ENCODE measurements at regions not wholly inside any gene's neighbourhood (a gene's known extent, or its start where the extent isn't known, plus 50 kb on each side); places are given as distances from the start of the nearest gene placed in this dataset.
"Not testable (repeated sequence)": the region's sequence is repeated elsewhere in the genome, so short reads cannot be mapped to it uniquely, and the experiment has no call there.

DNA sequence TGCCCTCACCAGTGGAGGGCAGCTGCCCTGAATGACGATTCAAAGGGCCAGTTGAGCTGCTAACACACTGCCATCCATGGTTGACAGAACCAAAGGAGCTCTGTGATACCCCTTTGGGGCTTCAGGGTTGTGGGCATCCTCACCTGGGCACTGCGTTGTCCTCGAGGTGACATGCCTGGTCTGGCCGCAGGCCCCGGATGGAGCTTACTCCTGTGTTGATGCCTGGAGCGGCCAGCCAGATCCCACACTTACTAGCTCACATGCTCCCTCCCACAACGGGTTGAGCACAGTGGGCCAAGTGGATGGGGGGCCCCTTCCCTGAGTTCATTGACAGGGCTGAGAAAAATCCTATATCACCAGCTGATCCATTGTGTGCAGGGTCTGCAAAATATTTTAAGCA lies 898.9 kb downstream of the TAF11L14 start:
- H3K9me3 ChIP-seq (ENCODE audit: control insufficient read depth, low read depth, low read length) = no peaks in the 10 kb centered on the region
- no peak for DNase-seq (ENCODE audit: low read depth, low spot score)
- H4K20me1 ChIP-seq (ENCODE audit: control insufficient read depth, extremely low read depth, insufficient read depth, low read length) = no peaks in the 10 kb centered on the region
- no peaks in the 10 kb centered on the region for H3K9me1 ChIP-seq (ENCODE audit: control insufficient read depth, extremely low read depth, insufficient read depth, low read length)
- FAIRE-seq = no peak
- no peaks in the 10 kb centered on the region for H3K36me3 ChIP-seq (ENCODE audit: control insufficient read depth in 2 of 2, extremely low read depth in 1 of 2, insufficient read depth in 2 of 2, low read length in 2 of 2)
- no peaks in the 10 kb centered on the region for H3K27me3 ChIP-seq (ENCODE audit: control insufficient read depth, extremely low read depth, insufficient read depth, low read length)
- no peaks in the 10 kb centered on the region for H3K4me1 ChIP-seq (ENCODE audit: control insufficient read depth, extremely low read depth, insufficient read depth, low read length)
- no peaks in the 10 kb centered on the region for H3K79me2 ChIP-seq (ENCODE audit: control insufficient read depth, insufficient read depth, low read length)
- TF ChIP-seq EZH2 (IDR thresholded peaks at IDR 0.05; ENCODE audit: low read length) = no peak
- TF ChIP-seq, protein P1, sequence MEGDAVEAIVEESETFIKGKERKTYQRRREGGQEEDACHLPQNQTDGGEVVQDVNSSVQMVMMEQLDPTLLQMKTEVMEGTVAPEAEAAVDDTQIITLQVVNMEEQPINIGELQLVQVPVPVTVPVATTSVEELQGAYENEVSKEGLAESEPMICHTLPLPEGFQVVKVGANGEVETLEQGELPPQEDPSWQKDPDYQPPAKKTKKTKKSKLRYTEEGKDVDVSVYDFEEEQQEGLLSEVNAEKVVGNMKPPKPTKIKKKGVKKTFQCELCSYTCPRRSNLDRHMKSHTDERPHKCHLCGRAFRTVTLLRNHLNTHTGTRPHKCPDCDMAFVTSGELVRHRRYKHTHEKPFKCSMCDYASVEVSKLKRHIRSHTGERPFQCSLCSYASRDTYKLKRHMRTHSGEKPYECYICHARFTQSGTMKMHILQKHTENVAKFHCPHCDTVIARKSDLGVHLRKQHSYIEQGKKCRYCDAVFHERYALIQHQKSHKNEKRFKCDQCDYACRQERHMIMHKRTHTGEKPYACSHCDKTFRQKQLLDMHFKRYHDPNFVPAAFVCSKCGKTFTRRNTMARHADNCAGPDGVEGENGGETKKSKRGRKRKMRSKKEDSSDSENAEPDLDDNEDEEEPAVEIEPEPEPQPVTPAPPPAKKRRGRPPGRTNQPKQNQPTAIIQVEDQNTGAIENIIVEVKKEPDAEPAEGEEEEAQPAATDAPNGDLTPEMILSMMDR (optimal IDR thresholded peaks at IDR 0.05 in 1 of 3, IDR thresholded peaks at IDR 0.05 in 1 of 3, conservative IDR thresholded peaks at IDR 0.05 in 1 of 3; ENCODE audit: extremely low read depth in 1 of 3, insufficient read depth in 2 of 3, low read length in 3 of 3) = no peak
- H3K9ac ChIP-seq (ENCODE audit: control insufficient read depth, extremely low read depth, insufficient read depth, low read length) = no peak overlapping the region
- dilution Hi-C loops (cut with MboI; ENCODE audit: extremely low pct_ligation_motif_present, low sequenced_read_pairs) = no loop called here
- H3K4me3 ChIP-seq (ENCODE audit: control insufficient read depth in 2 of 3, extremely low read depth in 1 of 3, insufficient read depth in 2 of 3, low read depth in 1 of 3, low read length in 3 of 3) = no peak overlapping the region
- no peak overlapping the region for H3K4me2 ChIP-seq (ENCODE audit: control insufficient read depth, extremely low read depth, insufficient read depth, low read depth, low read length)
- no peak overlapping the region for H3K27ac ChIP-seq (ENCODE audit: control insufficient read depth, insufficient read depth, low read length)
- no peak overlapping the region for H2AFZ ChIP-seq (ENCODE audit: control insufficient read depth, low read length)

DNA sequence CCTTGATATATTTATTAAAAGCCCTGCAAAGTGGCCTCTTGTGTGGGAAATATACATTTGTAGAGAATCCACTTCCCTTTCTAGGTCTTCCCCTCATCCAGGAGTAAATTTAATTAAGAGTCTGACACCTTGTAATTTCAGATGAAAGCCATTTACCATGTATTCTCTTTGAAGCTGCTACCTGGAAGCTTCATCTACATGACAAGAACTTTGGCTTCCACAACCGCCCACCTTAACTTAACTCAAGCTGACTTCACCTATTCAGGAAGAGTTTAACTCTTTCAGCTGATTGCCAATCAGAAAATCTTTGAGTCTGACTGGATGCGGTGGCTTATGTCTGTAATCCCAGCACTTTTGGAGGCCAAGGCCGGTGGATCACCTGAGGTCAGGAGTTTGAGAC lies 899.9 kb downstream of the TAF11L14 start:
- Histone ChIP-seq H3K36me3 (ENCODE audit: control insufficient read depth in 2 of 2, extremely low read depth in 1 of 2, insufficient read depth in 2 of 2, low read length in 2 of 2) (no peaks in the 10 kb centered on the region), H3K79me2 (ENCODE audit: control insufficient read depth, insufficient read depth, low read length) (no peaks in the 10 kb centered on the region), H3K9ac (ENCODE audit: control insufficient read depth, extremely low read depth, insufficient read depth, low read length) (no peak overlapping the region), H3K9me3 (ENCODE audit: control insufficient read depth, low read depth, low read length) (no peaks in the 10 kb centered on the region), H4K20me1 (ENCODE audit: control insufficient read depth, extremely low read depth, insufficient read depth, low read length) (no peaks in the 10 kb centered on the region), H3K4me1 (ENCODE audit: control insufficient read depth, extremely low read depth, insufficient read depth, low read length) (no peaks in the 10 kb centered on the region), H3K4me3 (ENCODE audit: control insufficient read depth in 2 of 3, extremely low read depth in 1 of 3, insufficient read depth in 2 of 3, low read depth in 1 of 3, low read length in 3 of 3) (no peak overlapping the region), H3K27me3 (ENCODE audit: control insufficient read depth, extremely low read depth, insufficient read depth, low read length) (no peaks in the 10 kb centered on the region), H3K9me1 (ENCODE audit: control insufficient read depth, extremely low read depth, insufficient read depth, low read length) (no peaks in the 10 kb centered on the region), H3K4me2 (ENCODE audit: control insufficient read depth, extremely low read depth, insufficient read depth, low read depth, low read length) (no peak overlapping the region), H3K27ac (ENCODE audit: control insufficient read depth, insufficient read depth, low read length) (no peak overlapping the region), H2AFZ (ENCODE audit: control insufficient read depth, low read length) (no peak overlapping the region)
- DNase-seq (ENCODE audit: low read depth, low spot score) = no peak
- no peak for FAIRE-seq
- dilution Hi-C loops (cut with MboI; ENCODE audit: extremely low pct_ligation_motif_present, low sequenced_read_pairs) = no loop called here
- no peak for TF ChIP-seq EZH2 (IDR thresholded peaks at IDR 0.05; ENCODE audit: low read length)
- TF ChIP-seq, protein P1 (optimal IDR thresholded peaks at IDR 0.05 in 1 of 3, IDR thresholded peaks at IDR 0.05 in 1 of 3, conservative IDR thresholded peaks at IDR 0.05 in 1 of 3; ENCODE audit: extremely low read depth in 1 of 3, insufficient read depth in 2 of 3, low read length in 3 of 3) = no peak

DNA sequence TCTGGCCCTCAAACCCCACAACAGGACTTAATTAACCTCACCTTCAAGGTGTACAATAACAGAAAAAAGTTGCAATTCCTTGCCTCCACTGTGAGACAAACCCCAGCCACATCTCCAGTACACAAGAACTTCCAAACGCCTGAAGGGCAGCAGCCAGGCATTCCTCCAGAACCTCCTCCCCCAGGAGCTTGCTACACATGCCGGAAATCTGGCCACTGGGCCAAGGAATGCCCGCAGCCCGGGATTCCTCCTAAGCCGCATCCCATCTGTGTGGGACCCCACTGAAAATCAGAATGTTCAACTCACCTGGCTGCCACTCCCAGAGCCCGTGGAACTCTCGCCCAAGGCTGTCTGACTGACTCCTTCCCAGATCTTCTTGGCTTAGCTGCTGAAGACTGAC lies 901.5 kb downstream of the TAF11L14 start:
- H2AFZ ChIP-seq (ENCODE audit: control insufficient read depth, low read length); H3K9me3 ChIP-seq (ENCODE audit: control insufficient read depth, low read depth, low read length); H3K9me1 ChIP-seq (ENCODE audit: control insufficient read depth, extremely low read depth, insufficient read depth, low read length); dilution Hi-C loops (cut with MboI; ENCODE audit: extremely low pct_ligation_motif_present, low sequenced_read_pairs); H3K36me3 ChIP-seq (ENCODE audit: control insufficient read depth in 2 of 2, extremely low read depth in 1 of 2, insufficient read depth in 2 of 2, low read length in 2 of 2); H3K9ac ChIP-seq (ENCODE audit: control insufficient read depth, extremely low read depth, insufficient read depth, low read length); H3K27me3 ChIP-seq (ENCODE audit: control insufficient read depth, extremely low read depth, insufficient read depth, low read length); FAIRE-seq; H3K4me3 ChIP-seq (ENCODE audit: control insufficient read depth in 2 of 3, extremely low read depth in 1 of 3, insufficient read depth in 2 of 3, low read depth in 1 of 3, low read length in 3 of 3); H3K27ac ChIP-seq (ENCODE audit: control insufficient read depth, insufficient read depth, low read length); H3K4me2 ChIP-seq (ENCODE audit: control insufficient read depth, extremely low read depth, insufficient read depth, low read depth, low read length); H3K79me2 ChIP-seq (ENCODE audit: control insufficient read depth, insufficient read depth, low read length); DNase-seq (ENCODE audit: low read depth, low spot score); H4K20me1 ChIP-seq (ENCODE audit: control insufficient read depth, extremely low read depth, insufficient read depth, low read length); H3K4me1 ChIP-seq (ENCODE audit: control insufficient read depth, extremely low read depth, insufficient read depth, low read length): not testable (repeated sequence)
